OCI-LY3 (cell line): ENCODE measurements at regions not wholly inside any gene's neighbourhood (a gene's known extent, or its start where the extent isn't known, plus 50 kb on each side); places are given as distances from the start of the nearest gene placed in this dataset.
"Not testable (repeated sequence)": the region's sequence is repeated elsewhere in the genome, so short reads cannot be mapped to it uniquely, and the experiment has no call there.

Experiments
- H2AFZ ChIP-seq: fragments of 200-600, 300-600 bp; shearing (Covaris generic); 2 replicates; pipeline ENCODE4 v1.6.0; 2014; ENCODE audit warnings: antibody characterized with exemption, low read depth, low read length
- H3K27ac ChIP-seq: fragments of 200-600, 300-600 bp; sonication (generic); 2 replicates; pipeline ENCODE4 v1.5.1; 2014; ENCODE audit warnings: mild to moderate bottlenecking, low read length, moderate library complexity, mixed read lengths
- H3K27me3 ChIP-seq: fragments of 200-600, 300-600 bp; sonication (generic); 2 replicates; pipeline ENCODE4 v1.6.1; 2014; ENCODE audit warnings: low read depth, low read length, mixed read lengths
- H3K36me3 ChIP-seq: fragments of 200-600, 300-600 bp; sonication (generic); replicated peaks from 2 replicates; pipeline ENCODE3; 2014; ENCODE audit warnings: low read depth, low read length, mixed read lengths
- H3K4me1 ChIP-seq: fragments of 300-600, 200-600 bp; sonication (generic); 2 replicates; pipeline ENCODE4 v1.6.1; 2014; ENCODE audit warnings: low read length, mixed read lengths
- H3K4me2 ChIP-seq: fragments of 200-600, 300-600 bp; sonication (generic); 2 replicates; pipeline ENCODE4 v1.6.1; 2014; ENCODE audit warnings: low read length, mixed read lengths
- H3K4me3 ChIP-seq: fragments of 300-600, 200-600 bp; sonication (generic); 2 replicates; pipeline ENCODE4 v1.5.1; 2014; ENCODE audit warnings: antibody characterized with exemption, mild to moderate bottlenecking, low read length, moderate library complexity
- H3K79me2 ChIP-seq: fragments of 300-600, 200-600 bp; shearing (Covaris generic); 2 replicates; pipeline ENCODE4 v1.6.1; 2014; ENCODE audit warnings: mild to moderate bottlenecking, low read length, mixed read lengths
- H3K9ac ChIP-seq: fragments of 300-600, 200-600 bp; shearing (Covaris generic); 2 replicates; pipeline ENCODE4 v1.6.0; 2014; ENCODE audit warnings: mild to moderate bottlenecking, low read length, moderate library complexity
- H3K9me3 ChIP-seq: fragments of 200-600, 300-600 bp; shearing (Covaris generic); 2 replicates; pipeline ENCODE4 v1.6.1; 2014; ENCODE audit warnings: low read length, mixed read lengths; ENCODE audit not compliant: insufficient read depth
- H4K20me1 ChIP-seq: fragments of 200-600, 300-600 bp; sonication (generic); 2 replicates; pipeline ENCODE4 v1.6.1; 2016; ENCODE audit warnings: low read length, mixed read lengths; ENCODE audit not compliant: insufficient read depth
- EZH2phosphoT487 ChIP-seq: fragments of 200-600 bp; shearing (Covaris generic); IDR thresholded peaks from 2 replicates; pipeline ENCODE4 v1.6.1; 2018; ENCODE audit warnings: antibody characterized with exemption, mixed run types, low read depth
- TF ChIP-seq, protein P1 (sequence below): fragments of 200-600, 300-600 bp; sonication (generic); IDR thresholded peaks from 2 replicates; pipeline ENCODE4 v1.5.1; 2014; ENCODE audit warnings: antibody characterized with exemption, low read length, low read depth

DNA sequence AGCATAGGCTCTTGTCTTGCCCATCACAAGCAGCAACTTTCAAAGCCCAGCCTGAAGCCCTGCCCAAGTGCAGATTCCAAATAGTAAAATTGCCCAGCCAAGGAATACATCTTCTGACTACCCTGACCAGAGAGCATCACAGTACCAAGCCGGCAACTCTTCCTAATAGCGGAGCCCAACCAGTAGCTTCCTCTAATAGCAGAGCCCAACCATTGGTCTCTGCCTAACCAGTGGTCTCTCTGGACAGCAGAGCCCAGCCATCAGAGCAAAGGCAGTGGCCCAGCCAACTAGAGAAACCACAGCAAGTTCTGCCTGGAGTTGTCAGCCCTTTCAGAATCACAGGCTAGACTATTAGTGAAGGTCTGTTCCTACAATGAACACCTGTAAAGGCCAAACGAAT, 285.6 kb downstream of the HGF start:
- Histone ChIP-seq H3K27me3 (no peaks in the 10 kb centered on the region), H3K9me3 (no peaks in the 10 kb centered on the region), H4K20me1 (no peaks in the 10 kb centered on the region), H3K36me3 (no peaks in the 10 kb centered on the region), H3K27ac (no peak overlapping the region), H3K4me1 (no peaks in the 10 kb centered on the region), H3K79me2 (no peaks in the 10 kb centered on the region), H3K4me2 (no peak overlapping the region), H2AFZ (no peak overlapping the region), H3K9ac (no peak overlapping the region), H3K4me3 (no peak overlapping the region)
- TF ChIP-seq, protein P1, sequence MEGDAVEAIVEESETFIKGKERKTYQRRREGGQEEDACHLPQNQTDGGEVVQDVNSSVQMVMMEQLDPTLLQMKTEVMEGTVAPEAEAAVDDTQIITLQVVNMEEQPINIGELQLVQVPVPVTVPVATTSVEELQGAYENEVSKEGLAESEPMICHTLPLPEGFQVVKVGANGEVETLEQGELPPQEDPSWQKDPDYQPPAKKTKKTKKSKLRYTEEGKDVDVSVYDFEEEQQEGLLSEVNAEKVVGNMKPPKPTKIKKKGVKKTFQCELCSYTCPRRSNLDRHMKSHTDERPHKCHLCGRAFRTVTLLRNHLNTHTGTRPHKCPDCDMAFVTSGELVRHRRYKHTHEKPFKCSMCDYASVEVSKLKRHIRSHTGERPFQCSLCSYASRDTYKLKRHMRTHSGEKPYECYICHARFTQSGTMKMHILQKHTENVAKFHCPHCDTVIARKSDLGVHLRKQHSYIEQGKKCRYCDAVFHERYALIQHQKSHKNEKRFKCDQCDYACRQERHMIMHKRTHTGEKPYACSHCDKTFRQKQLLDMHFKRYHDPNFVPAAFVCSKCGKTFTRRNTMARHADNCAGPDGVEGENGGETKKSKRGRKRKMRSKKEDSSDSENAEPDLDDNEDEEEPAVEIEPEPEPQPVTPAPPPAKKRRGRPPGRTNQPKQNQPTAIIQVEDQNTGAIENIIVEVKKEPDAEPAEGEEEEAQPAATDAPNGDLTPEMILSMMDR: no peak
- no peak for TF ChIP-seq EZH2phosphoT487

DNA sequence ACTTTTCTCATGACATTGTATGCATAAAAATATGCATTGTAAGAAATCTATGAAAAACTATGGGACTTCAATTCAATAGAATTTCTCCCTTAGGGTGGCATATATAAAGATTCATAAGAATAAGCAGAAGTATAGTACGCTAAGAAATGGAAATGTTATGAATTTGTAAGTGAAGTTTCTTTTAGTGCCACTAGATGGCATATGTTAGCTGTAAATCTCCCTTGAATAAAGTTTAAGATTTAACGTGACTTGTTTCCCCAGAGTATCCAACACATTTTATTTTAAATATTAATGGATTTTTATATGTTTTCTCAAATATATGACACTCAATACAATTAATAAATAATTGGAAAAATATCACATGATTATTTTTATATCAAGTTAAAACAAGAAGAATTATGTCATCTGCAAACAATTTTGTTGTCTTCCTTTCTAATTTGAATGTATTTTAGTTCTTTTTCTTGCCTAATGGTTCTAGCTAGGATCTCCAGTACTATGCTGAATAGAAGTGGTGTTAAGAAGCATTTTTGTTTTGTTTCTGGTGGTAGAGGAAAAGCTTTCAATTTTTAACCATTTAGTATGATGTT, 287.2 kb downstream of the HGF start:
- no peak overlapping the region for H3K9ac ChIP-seq
- no peak overlapping the region for H2AFZ ChIP-seq
- no peaks in the 10 kb centered on the region for H3K79me2 ChIP-seq
- no peak overlapping the region for H3K4me3 ChIP-seq
- no peak for TF ChIP-seq EZH2phosphoT487
- TF ChIP-seq, protein P1: peak; percentile 61
- H3K36me3 ChIP-seq: no peaks in the 10 kb centered on the region
- H3K27me3 ChIP-seq: no peaks in the 10 kb centered on the region
- no peaks in the 10 kb centered on the region for H3K4me1 ChIP-seq
- no peaks in the 10 kb centered on the region for H3K9me3 ChIP-seq
- peak overlapping the region; percentile 16; the same call in 1 of the 2 replicates for H3K4me2 ChIP-seq
- no peak overlapping the region for H3K27ac ChIP-seq
- H4K20me1 ChIP-seq: no peaks in the 10 kb centered on the region

DNA sequence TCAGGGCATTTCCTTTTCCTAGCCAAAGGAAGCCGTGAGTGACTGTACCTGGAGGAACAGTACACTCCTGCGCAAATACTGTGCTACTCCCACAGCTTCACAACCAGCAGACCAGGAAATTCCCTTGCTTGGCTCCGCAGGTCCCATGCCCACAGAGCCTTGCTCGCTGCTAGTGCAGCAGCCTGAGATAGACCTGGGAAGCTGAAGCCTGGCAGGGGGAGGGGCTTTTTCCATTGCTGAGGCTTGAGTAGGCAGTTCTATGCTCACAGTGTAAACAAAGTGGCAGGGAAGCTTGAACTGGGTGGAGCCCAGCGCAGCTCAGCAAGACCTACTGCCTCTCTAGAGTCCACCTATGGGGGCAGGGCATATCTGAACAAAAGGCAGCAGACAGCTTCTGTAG, 291.2 kb downstream of the HGF start:
- H3K9ac ChIP-seq: no peak overlapping the region
- H3K36me3 ChIP-seq: no peaks in the 10 kb centered on the region
- no peaks in the 10 kb centered on the region for H3K27me3 ChIP-seq
- no peak overlapping the region for H3K4me3 ChIP-seq
- H3K9me3 ChIP-seq: no peaks in the 10 kb centered on the region
- H3K4me1 ChIP-seq: peaks cover 11% of the 10 kb centered on the region
- H3K27ac ChIP-seq: no peak overlapping the region
- TF ChIP-seq, protein P1: no peak
- no peak for TF ChIP-seq EZH2phosphoT487
- no peak overlapping the region for H2AFZ ChIP-seq
- no peaks in the 10 kb centered on the region for H4K20me1 ChIP-seq
- no peaks in the 10 kb centered on the region for H3K79me2 ChIP-seq
- H3K4me2 ChIP-seq: no peak overlapping the region

DNA sequence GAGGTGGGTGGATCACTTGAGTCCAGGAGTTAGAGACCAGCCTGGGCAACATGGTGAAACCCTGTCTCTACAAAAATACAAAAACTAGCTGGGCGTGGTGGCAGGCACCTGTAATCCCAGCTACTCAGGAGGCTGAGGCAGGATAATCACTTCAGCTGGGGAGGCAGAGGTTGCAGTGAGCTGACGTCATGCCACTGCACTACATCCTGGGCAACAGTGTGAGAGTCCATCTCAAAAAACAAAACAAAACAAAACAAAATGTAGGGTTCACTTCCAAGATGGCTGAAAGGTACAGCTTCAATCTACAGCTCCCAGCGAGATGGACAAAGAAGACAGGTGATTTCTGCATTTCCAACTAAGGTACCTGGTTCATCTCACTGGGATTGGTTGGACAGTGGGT, 291.6 kb downstream of the HGF start:
- H2AFZ ChIP-seq, H3K36me3 ChIP-seq, H4K20me1 ChIP-seq, H3K27ac ChIP-seq, H3K9me3 ChIP-seq, H3K4me2 ChIP-seq, H3K27me3 ChIP-seq, H3K9ac ChIP-seq, H3K79me2 ChIP-seq, H3K4me3 ChIP-seq: not testable (repeated sequence)
- H3K4me1 ChIP-seq: peaks cover 11% of the 10 kb centered on the region

DNA sequence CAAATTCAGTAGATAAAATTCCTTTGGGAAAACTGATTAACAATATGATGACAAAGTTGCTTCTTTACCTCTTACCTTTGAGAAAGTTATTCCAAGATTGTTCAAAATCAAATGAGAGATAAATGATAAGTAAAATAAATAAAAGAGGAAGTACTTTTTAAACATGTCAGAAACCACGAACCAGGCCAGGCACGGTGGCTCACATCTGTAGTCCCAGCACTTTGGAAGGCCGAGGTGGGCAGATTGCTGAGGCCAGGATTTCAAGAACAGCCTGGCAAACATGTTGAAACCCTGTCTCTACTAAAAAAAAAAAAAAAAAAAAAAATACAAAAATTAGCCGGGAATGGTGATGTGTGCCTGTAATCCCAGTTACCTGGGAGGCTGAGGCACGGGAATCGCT, 296.6 kb downstream of the HGF start:
- Histone ChIP-seq H3K9me3 (no peaks in the 10 kb centered on the region), H3K79me2 (no peaks in the 10 kb centered on the region), H4K20me1 (no peaks in the 10 kb centered on the region), H3K9ac (no peak overlapping the region), H3K4me2 (no peak overlapping the region), H3K27ac (no peak overlapping the region), H2AFZ (no peak overlapping the region), H3K4me3 (no peak overlapping the region), H3K27me3 (0 out of 2 replicates have a peak, but pooled peaks cover 5% of the 10 kb centered on the region), H3K36me3 (no peaks in the 10 kb centered on the region), H3K4me1 (peaks cover 19% of the 10 kb centered on the region)
- no peak for TF ChIP-seq EZH2phosphoT487
- TF ChIP-seq, protein P1: no peak
